OCI-LY7 (cell line): ENCODE measurements at regions not wholly inside any gene's neighbourhood (a gene's known extent, or its start where the extent isn't known, plus 50 kb on each side); places are given as distances from the start of the nearest gene placed in this dataset.

Source experiments
- CTCF ChIP-seq: fragments of 200-600 bp; sonication (generic); conservative IDR thresholded peaks from 2 replicates; pipeline ENCODE4 v1.5.1; 2014; ENCODE audit warnings: mild to moderate bottlenecking, antibody characterized with exemption, low read length, moderate library complexity, mixed read lengths
- EZH2phosphoT487 ChIP-seq: fragments of 200-600 bp; sonication (generic); IDR thresholded peaks from 2 replicates; pipeline ENCODE4 v1.6.1; 2018; ENCODE audit warnings: low read depth, borderline replicate concordance, mild to moderate bottlenecking, mixed run types, antibody characterized with exemption, low read length, moderate library complexity, mixed read lengths

- TF ChIP-seq CTCF (no peak), EZH2phosphoT487 (no peak)
Observed at GRCh38 chr10:85447690-85448089, 918.9 kb downstream of the GRID1 start.
